LNCAP (cell line): ENCODE measurements at regions not wholly inside any gene's neighbourhood (a gene's known extent, or its start where the extent isn't known, plus 50 kb on each side); places are given as distances from the start of the nearest gene placed in this dataset.

Experiments
- CTCF ChIP-seq: fragments of 450-650 bp; IDR thresholded peaks from 2 replicates; pipeline ENCODE4 v1.5.1; 2017; ENCODE audit warnings: mild to moderate bottlenecking

GRCh38 chr18:8538935-8539334, 70.3 kb upstream of the RAB12 start:
- no peak for TF ChIP-seq CTCF

- no peak for TF ChIP-seq CTCF
Measured at GRCh38 chr18:8546677-8547076, 62.6 kb upstream of the RAB12 start.

GRCh38 chr18:8548186-8548585, 61.1 kb upstream of the RAB12 start:
- no peak for TF ChIP-seq CTCF

GRCh38 chr18:8549254-8549757, 59.9 kb upstream of the RAB12 start:
- TF ChIP-seq CTCF = no peak

- TF ChIP-seq CTCF = no peak
Measured at GRCh38 chr18:8552151-8552550, 57.1 kb upstream of the RAB12 start.

GRCh38 chr18:8554354-8554753, 54.9 kb upstream of the RAB12 start:
- TF ChIP-seq CTCF = no peak

GRCh38 chr18:8556424-8556823, 52.8 kb upstream of the RAB12 start:
- no peak for TF ChIP-seq CTCF
